Pancreas (tissue), 10 donors: ENCODE measurements at regions not wholly inside any gene's neighbourhood (a gene's known extent, or its start where the extent isn't known, plus 50 kb on each side); places are given as distances from the start of the nearest gene placed in this dataset.

Source experiments
- ATAC-seq, 4 donors: fragments of 200-7000 bp; cut with Tn5 transposase; one replicate each; pipeline versions ENCODE4 v1.8.0 to v1.9.1; 2020; ENCODE audit warnings: mild to moderate bottlenecking in 4 of 4, moderate library complexity in 4 of 4
- DNase-seq, 6 donors: peaks; one replicate each; pipeline ENCODE4 v3.0.0-alpha.2; 2020
- FAIRE-seq: peaks from 2 replicates; lab custom pipeline; 2012; peaks lifted over from hg19 to GRCh38; lab: Jason Lieb, UNC
- H3K27ac ChIP-seq, 4 donors: fragments of 200-600 bp; sonication (generic); 1 replicate in 3 of 4; 2 replicates in 1 of 4; pipeline versions ENCODE4 v1.5.0 to v1.8.0; 2020
- H3K27me3 ChIP-seq, 4 donors: fragments of 200-600 bp; one replicate each; pipeline ENCODE4 v1.8.0; 2021
- H3K36me3 ChIP-seq, 3 donors: fragments of 200-600 bp; sonication (generic) in 1 of 3; one replicate each; pipeline versions ENCODE4 v1.5.0 to v1.8.0; 2020 to 2021
- H3K4me1 ChIP-seq, 3 donors: fragments of 200-600 bp; one replicate each; pipeline ENCODE4 v1.8.0; 2021
- H3K4me3 ChIP-seq, 4 donors: fragments of 200-600 bp; sonication (generic) in 2 of 4; one replicate each; pipeline versions ENCODE4 v1.5.0 to v1.8.0; 2020 to 2021
- H3K9me3 ChIP-seq, 4 donors: fragments of 200-600 bp; one replicate each; pipeline ENCODE4 v1.8.0; 2021
- WGBS, 2 donors: extraction: QIAGEN DNeasy Blood & Tissue Kit; methylation state at CpG; one replicate each; pipeline ENCODE4 v1.1.7; 2013; 5-methylcytosine and 5-hydroxymethylcytosine counted together
- intact Hi-C, 3 donors: fragments of 100-400 bp; cut with DNase I; formaldehyde crosslinking; loops; one replicate each; pipeline versions ENCODE4 v1.11.1 to v1.14.2; 2022
- TF ChIP-seq, protein P1 (sequence below), 4 donors: fragments of 200-600 bp; sonication (generic) in 3 of 4; IDR thresholded peaks; one replicate each; pipeline versions ENCODE4 v1.5.0 to v1.8.0; 2021; ENCODE audit warnings: antibody characterized with exemption in 4 of 4
- donor health status: healthy with polysubstance abuse.
- donor health status: DM: no; HTN: no; CAD: no; lungs with moderate emphysema.
- donor health status: DM: no; HTN: no; CAD: no.
- donor health status: control.
- donor health status: control.
- donor health status: Bipolar disorder and iron deficiency.
- donor health status: DM: yes; HTN: yes; CAD: no.
- donor health status: DM: no; HTN: no; CAD: no.
- donor health status: DM: no; HTN: no; CAD: no.
- donor health status: DM: yes; HTN: yes; CAD: no.

DNA sequence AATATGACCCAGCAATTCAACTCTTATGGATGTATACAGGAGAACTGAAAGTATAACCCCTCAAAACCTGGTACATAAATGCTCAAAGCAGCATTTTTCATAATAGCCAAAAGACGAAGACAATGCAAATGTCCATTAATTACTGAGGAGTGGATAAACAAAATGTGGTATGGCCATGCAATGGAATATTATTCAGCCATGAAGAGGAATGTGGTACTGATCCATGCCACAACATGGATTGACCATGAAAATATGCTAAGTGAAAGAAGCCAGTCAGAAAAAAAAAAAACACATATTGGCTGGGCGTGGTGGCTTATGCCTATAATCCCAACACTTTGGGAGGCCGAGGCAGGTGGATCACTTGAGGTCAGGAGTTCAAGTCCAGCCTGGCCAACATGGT lies 74.5 kb upstream of the PLS3 start:
- 74% methylated on average over 3 of the region's 3 CpGs for WGBS, 2 donors
- ATAC-seq, result no peak
- TF ChIP-seq, protein P1, sequence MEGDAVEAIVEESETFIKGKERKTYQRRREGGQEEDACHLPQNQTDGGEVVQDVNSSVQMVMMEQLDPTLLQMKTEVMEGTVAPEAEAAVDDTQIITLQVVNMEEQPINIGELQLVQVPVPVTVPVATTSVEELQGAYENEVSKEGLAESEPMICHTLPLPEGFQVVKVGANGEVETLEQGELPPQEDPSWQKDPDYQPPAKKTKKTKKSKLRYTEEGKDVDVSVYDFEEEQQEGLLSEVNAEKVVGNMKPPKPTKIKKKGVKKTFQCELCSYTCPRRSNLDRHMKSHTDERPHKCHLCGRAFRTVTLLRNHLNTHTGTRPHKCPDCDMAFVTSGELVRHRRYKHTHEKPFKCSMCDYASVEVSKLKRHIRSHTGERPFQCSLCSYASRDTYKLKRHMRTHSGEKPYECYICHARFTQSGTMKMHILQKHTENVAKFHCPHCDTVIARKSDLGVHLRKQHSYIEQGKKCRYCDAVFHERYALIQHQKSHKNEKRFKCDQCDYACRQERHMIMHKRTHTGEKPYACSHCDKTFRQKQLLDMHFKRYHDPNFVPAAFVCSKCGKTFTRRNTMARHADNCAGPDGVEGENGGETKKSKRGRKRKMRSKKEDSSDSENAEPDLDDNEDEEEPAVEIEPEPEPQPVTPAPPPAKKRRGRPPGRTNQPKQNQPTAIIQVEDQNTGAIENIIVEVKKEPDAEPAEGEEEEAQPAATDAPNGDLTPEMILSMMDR (IDR thresholded peaks at IDR 0.05), result no peak

DNA sequence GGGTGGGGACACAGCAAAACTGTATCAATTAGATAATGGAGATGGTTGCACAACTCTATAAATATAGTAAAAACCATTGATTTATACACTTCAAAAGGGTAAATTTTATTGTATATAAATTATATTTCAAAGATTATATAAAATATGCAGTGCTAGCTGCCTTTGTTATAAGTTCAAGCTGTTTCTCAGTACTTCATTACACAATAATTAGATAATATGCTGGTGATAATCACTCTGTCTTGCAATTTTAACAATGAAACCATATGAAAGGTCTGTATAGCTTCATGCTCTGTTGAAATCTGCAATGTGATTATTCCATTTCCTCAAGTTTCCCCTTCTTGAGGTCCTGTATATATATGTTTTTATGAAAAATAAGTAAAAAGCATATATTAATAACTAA lies 73.4 kb upstream of the PLS3 start:
- Histone ChIP-seq H3K4me3 (no peak overlapping the region), H3K27ac (no peak overlapping the region), H3K27me3 (peaks cover 0 to 11% (median 0%) of the 10 kb centered on the region in 4 donors), H3K36me3 (no peaks in the 10 kb centered on the region), H3K4me1 (no peaks in the 10 kb centered on the region), H3K9me3 (no peaks in the 10 kb centered on the region)
- DNase-seq (no peak), ATAC-seq (no peak), FAIRE-seq (no peak)
- TF ChIP-seq, protein P1 (IDR thresholded peaks at IDR 0.05), result no peak
- intact Hi-C loops, result no loop called here

More for the DNA sequence above, 74.5 kb upstream of the PLS3 start:
- H3K27me3 ChIP-seq, result peaks cover 0 to 11% (median 0%) of the 10 kb centered on the region in 4 donors
- intact Hi-C loops, result no loop called here
- H3K4me1 ChIP-seq, result no peaks in the 10 kb centered on the region
- H3K4me3 ChIP-seq, result no peak overlapping the region
- no peak for DNase-seq
- no peaks in the 10 kb centered on the region for H3K9me3 ChIP-seq
- H3K36me3 ChIP-seq, result no peaks in the 10 kb centered on the region
- no peak for FAIRE-seq
- no peak overlapping the region for H3K27ac ChIP-seq

DNA sequence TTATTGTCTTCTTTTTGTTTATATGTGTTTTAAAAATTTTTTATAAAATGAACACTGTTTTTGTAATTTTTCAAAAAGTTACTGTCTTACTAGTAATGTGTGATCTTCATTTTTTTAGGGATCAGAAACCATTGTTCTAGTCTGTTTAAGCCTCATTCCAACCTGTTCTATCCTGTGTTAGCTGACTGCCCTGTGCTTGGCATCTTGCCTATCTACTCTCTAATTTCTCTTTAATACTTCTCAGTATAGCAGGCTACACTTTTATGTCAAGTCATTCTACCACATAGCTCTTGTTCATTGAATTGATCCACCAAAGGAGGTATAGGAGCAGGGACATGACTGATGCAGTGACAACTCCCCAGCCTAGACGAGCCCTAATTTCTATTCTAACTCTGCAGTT lies 70.2 kb upstream of the PLS3 start:
- FAIRE-seq (no peak), ATAC-seq (no peak), DNase-seq (no peak)
- Histone ChIP-seq H3K27me3 (peaks cover 0 to 18% (median 2%) of the 10 kb centered on the region in 4 donors), H3K4me1 (no peaks in the 10 kb centered on the region), H3K27ac (no peak overlapping the region), H3K36me3 (no peaks in the 10 kb centered on the region), H3K9me3 (no peaks in the 10 kb centered on the region), H3K4me3 (no peak overlapping the region)
- WGBS, 2 donors, result 11 to 24% methylated on average over 1 of the region's 1 CpG
- intact Hi-C loops, result no loop called here
- TF ChIP-seq, protein P1 (IDR thresholded peaks at IDR 0.05), result no peak

DNA sequence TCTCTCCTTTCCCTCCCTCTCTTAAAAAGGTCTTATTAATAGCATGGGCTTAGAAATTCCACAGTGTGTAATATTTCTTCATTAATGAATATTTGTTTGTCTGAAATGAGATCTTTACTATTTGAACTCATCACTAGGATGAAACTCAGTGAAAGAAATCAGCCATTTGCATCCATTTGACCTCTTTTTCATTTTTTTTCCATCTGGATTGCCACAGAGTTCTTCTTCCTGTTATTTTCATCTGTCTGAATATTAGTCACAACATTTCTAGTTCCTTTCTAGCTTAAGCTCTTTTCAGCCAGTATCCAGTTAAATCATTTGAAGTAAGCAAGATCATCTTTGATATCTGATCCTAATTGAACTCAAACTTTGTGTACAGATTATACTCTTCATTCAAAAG lies 69.2 kb upstream of the PLS3 start:
- FAIRE-seq (no peak), DNase-seq (no peak), ATAC-seq (no peak)
- no peak overlapping the region for H3K4me3 ChIP-seq
- intact Hi-C loops, result no loop called here
- no peak overlapping the region for H3K27ac ChIP-seq
- no peaks in the 10 kb centered on the region for H3K9me3 ChIP-seq
- no peaks in the 10 kb centered on the region for H3K36me3 ChIP-seq
- H3K4me1 ChIP-seq, result no peaks in the 10 kb centered on the region
- TF ChIP-seq, protein P1 (IDR thresholded peaks at IDR 0.05), result no peak
- peaks cover 0 to 18% (median 2%) of the 10 kb centered on the region in 4 donors for H3K27me3 ChIP-seq

DNA sequence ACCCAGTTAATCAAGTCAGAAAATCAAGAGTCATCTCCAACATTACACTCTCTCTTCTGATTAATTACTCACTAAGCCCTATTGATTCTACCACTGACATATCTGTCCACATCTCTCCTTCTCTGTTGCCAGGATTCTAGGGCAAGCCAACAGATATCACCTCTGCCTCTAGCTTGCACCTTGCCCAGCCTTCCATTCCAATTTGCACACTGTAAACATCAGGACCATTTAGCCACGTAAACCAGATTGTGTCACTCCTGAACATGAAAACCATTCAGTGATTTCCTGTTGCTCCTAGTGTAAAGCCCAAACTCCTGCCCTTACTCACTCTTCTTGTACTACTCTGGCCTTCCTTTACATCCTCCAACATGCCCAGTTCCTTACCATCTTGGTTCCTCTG lies 68.0 kb upstream of the PLS3 start:
- peak in 2 of 4 donors; percentile 42 to 76 for ATAC-seq

More for the DNA sequence above, 68.0 kb upstream of the PLS3 start:
- no peak for FAIRE-seq
- DNase-seq, result no peak
- H3K27ac ChIP-seq, result no peak overlapping the region
- H3K4me1 ChIP-seq, result no peaks in the 10 kb centered on the region
- H3K4me3 ChIP-seq, result no peak overlapping the region
- TF ChIP-seq, protein P1 (IDR thresholded peaks at IDR 0.05), result no peak
- H3K36me3 ChIP-seq, result no peaks in the 10 kb centered on the region
- 19 to 36% methylated on average over 1 of the region's 1 CpG for WGBS, 2 donors
- H3K27me3 ChIP-seq, result peaks cover 0 to 21% (median 2%) of the 10 kb centered on the region in 4 donors
- no peaks in the 10 kb centered on the region for H3K9me3 ChIP-seq
- intact Hi-C loops, result no loop called here
